DMS79 treated with DMSO at 0.1 percent for 48 hours (cell line): ENCODE measurements at regions not wholly inside any gene's neighbourhood (a gene's known extent, or its start where the extent isn't known, plus 50 kb on each side); places are given as distances from the start of the nearest gene placed in this dataset.
"Not testable (repeated sequence)": the region's sequence is repeated elsewhere in the genome, so short reads cannot be mapped to it uniquely, and the experiment has no call there.

Source experiments
- DNase-seq: peaks from one replicate; lab custom pipeline; 2025; lab: John Stamatoyannopoulos, UW

- DNase-seq: no peak
Observed at GRCh38 chr14:101634850-101635748, 73.8 kb downstream of the DIO3 start.

GRCh38 chr14:101635749-101636560, 74.7 kb downstream of the DIO3 start:
- no peak for DNase-seq

GRCh38 chr14:101639241-101639833, 78.0 kb downstream of the DIO3 start:
- DNase-seq: no peak

- no peak for DNase-seq
Observed at GRCh38 chr14:101643651-101644050, 82.4 kb downstream of the DIO3 start.

GRCh38 chr14:101654051-101654450, 92.8 kb downstream of the DIO3 start:
- DNase-seq: no peak

- DNase-seq: no peak
Observed at GRCh38 chr14:101657372-101657771, 96.1 kb downstream of the DIO3 start.

- peak; percentile 38 for DNase-seq
Observed at GRCh38 chr14:101665478-101666078, 95.9 kb upstream of the PPP2R5C start.

GRCh38 chr14:101666264-101666663, 95.2 kb upstream of the PPP2R5C start:
- no peak for DNase-seq

GRCh38 chr14:101669629-101670028, 91.9 kb upstream of the PPP2R5C start:
- no peak for DNase-seq

- no peak for DNase-seq
Observed at GRCh38 chr14:101673873-101674272, 87.6 kb upstream of the PPP2R5C start.

- DNase-seq: not testable (repeated sequence)
Observed at GRCh38 chr14:101675835-101676234, 85.7 kb upstream of the PPP2R5C start.

GRCh38 chr14:101677912-101678327, 83.6 kb upstream of the PPP2R5C start:
- DNase-seq: not testable (repeated sequence)

- DNase-seq: no peak
Observed at GRCh38 chr14:101681795-101682194, 79.7 kb upstream of the PPP2R5C start.

- no peak for DNase-seq
Observed at GRCh38 chr14:101683365-101683764, 78.1 kb upstream of the PPP2R5C start.

- no peak for DNase-seq
Observed at GRCh38 chr14:101687756-101688546, 73.6 kb upstream of the PPP2R5C start.

GRCh38 chr14:101689039-101689501, 72.4 kb upstream of the PPP2R5C start:
- DNase-seq: no peak

- DNase-seq: not testable (repeated sequence)
Observed at GRCh38 chr14:101689966-101690365, 71.5 kb upstream of the PPP2R5C start.

- no peak for DNase-seq
Observed at GRCh38 chr14:101695659-101696058, 65.8 kb upstream of the PPP2R5C start.

GRCh38 chr14:101704140-101704539, 57.4 kb upstream of the PPP2R5C start:
- DNase-seq: no peak

GRCh38 chr14:101705733-101706508, 55.6 kb upstream of the PPP2R5C start:
- no peak for DNase-seq
